ENCODE measurements at regions not wholly inside any gene's neighbourhood (a gene's known extent, or its start where the extent isn't known, plus 50 kb on each side); places are given as distances from the start of the nearest gene placed in this dataset.
"Not testable (repeated sequence)": the region's sequence is repeated elsewhere in the genome, so short reads cannot be mapped to it uniquely, and the experiment has no call there.

DNA sequence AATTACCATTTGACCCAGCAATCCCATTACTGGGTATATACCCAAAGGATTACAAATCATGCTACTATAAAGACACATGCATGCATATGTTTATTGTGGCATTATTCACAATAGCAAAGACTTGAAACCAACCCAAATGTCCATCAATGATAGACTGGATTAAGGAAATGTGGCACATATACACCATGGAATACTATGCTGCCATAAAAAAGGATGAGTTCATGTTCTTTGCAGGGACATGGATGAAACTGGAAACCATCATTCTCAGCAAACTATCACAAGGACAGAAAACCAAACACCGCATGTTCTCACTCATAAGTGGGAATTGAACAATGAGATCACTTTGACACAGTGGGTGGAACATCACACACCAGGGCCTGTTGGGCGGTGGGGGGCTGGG is 83.9 kb upstream of the MAP3K1 start:
- not testable (repeated sequence) for DNase-seq

DNA sequence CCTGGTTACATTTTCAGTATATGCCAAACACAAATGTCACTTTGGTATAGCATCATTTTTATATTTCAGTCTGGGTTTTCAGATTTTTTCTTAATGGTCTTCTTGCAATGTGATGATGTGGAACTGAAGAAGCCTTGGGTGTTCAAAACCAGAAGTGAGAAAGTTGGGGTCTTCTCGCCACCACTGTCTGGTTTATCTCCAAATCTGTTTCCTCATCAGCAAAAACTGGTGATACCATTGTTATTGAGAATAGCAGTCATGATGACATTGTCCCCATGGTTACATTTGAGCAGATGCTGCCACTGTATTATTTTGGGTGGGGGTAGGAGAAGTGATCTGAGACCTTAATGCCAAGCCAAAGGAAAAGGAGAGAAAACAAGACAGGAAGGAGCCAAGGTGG is 85.9 kb upstream of the MAP3K1 start:
- no peak for DNase-seq

- no peak for DNase-seq
These were observed 89.5 kb upstream of the MAP3K1 start for GRCh38 chr5:56725711-56726411.

DNA sequence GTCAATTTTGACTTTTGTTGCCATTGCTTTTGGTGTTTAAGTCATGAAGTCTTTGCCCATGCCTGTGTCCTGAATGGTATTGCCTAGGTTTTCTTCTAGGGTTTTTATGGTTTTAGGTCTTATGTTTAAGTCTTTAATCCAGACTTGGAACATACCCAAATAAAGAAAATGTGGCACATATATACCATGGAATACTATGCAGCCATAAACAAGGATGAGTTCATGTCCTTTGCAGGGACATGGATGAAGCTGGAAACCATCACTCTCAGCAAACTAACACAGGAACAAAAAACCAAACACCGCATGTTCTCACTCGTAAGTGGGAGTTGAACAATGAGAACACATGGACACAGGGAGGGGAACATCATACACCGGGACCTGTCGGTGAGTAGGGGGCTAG is 90.5 kb upstream of the MAP3K1 start:
- not testable (repeated sequence) for DNase-seq

- DNase-seq: no peak
These were observed 93.0 kb upstream of the MAP3K1 start for GRCh38 chr5:56722317-56722716.

GRCh38 chr5:56717253-56717987 is 97.9 kb upstream of the MAP3K1 start:
- DNase-seq: no peak

- DNase-seq: no peak
These were observed 99.4 kb upstream of the MAP3K1 start for GRCh38 chr5:56715986-56716385.

- DNase-seq: no peak
These were observed 102.3 kb upstream of the MAP3K1 start for GRCh38 chr5:56712895-56713591.

GRCh38 chr5:56710826-56711590 is 104.3 kb upstream of the MAP3K1 start:
- no peak for DNase-seq

DNA sequence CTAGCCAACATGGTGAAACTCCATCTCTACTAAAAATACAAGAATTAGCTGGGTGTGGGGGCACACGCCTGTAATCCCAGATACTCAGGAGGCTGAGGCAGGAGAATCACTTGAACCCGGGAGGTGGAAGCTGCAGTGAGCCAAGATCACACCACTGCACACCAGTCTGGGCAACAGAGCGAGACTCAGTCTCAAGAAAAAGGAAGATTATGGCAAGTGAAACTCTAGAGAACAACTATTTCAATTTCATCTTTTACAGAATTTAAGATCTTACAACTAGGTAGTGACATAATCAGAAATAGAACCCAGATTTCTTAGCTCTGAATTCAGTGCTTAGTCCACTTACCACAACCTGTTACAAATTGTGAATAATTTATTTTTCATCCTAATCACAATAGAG is 108.8 kb upstream of the MAP3K1 start:
- DNase-seq: no peak

DNA sequence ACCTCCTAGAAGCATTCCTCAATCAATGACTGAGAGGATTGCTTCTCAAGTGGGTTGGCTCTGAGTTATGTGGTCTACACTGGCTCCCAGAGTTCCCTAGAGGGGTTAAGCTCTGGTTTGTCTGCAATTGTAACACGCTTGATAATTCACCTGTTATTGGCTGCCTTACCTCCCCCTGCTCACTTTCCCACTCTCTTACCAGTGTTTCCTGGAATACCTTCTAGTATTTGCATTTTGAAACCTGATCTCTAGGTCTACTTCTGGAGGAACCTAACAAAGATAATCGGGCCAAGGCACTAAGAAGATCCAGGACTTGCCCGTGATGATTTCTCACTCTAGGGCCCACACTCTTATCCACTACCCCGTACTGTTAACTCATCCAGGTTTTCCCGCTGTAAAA is 110.1 kb upstream of the MAP3K1 start:
- DNase-seq: no peak

DNA sequence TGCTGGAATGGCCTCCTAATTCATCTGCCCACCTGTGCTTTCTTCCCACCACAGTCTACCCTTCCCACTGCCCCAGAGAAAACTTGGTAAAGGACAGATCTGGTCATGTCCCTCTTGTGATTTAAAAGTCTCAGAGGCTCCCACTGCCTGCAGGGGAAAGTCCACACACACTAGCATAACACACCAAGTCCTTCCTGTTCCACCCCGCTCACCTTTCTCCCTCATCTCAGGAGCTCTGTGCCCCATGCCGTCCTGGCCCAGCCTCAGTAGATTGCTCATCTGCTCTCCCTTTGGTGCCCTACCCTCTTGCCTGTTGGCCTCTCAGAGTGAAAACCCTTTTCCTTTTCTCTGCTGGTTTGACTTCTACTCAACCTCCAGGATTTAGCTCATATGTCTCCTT is 111.4 kb upstream of the MAP3K1 start:
- no peak for DNase-seq

GRCh38 chr5:56700711-56701110 is 114.6 kb upstream of the MAP3K1 start:
- DNase-seq: no peak

GRCh38 chr5:56699538-56699937 is 115.8 kb upstream of the MAP3K1 start:
- DNase-seq: no peak

DNA sequence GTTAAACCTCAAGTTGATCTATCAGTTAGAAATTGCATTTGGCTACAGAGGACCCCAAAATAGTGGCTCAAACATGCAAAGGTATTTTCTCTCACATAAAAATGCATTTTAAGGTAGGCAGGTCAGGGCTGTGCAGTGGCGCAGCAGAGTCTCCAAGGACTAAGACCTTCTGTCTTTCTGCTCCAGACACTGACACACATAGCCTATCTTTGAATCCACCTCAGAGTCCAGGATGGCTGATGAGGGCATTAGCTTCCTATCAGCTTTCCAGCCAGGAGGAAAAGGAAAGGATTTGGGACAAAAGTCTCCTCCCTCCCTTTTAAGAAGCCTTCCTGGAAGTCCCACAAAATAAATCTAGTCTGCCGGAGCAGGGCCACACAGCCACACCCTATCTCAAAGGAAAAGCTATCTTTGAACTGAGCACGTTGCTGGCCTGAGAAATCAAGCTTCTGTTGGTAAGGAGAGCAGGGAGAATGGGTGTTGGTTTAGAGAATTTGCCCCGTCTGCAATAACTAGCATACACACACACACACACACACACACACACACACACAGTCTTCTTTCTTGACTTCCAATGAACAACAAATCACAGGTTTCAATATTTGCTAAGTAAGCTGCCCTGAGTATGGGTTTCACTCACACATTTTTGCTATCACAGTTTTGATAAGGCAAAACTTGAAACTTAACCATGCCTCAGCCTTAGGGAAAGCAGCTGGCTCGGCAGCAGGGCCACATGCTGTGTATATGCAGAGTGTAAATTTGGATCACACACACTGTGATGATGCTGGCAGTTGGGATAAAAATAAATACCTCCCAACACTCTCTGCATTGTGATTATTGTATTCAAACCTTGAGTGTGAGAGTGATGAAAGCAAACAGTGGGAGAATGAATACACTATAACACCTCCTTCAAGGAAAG is 116.6 kb upstream of the MAP3K1 start:
- no peak for DNase-seq

DNA sequence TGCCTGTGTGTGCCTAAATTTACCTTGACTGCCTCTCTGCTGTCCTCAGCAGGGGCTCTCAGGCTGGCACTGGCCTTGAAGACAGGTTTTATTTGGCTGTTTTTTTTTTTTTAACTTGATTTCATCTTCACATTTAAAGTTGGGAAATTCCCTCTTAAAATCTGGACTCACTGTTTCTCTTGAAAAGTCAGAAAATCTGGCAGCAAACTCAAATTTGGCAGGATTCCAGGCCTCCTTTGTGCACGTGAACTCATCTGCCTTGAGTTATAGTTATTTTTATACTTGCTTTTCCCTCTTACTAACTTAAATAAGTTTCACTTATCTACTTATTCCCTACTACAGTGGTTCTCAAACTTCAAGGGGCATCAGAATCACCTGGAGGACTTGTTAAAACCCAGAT is 118.4 kb upstream of the MAP3K1 start:
- DNase-seq: no peak

- DNase-seq: no peak
These were observed 122.1 kb upstream of the MAP3K1 start for GRCh38 chr5:56693220-56693579.

GRCh38 chr5:56692359-56693219 is 122.8 kb upstream of the MAP3K1 start:
- DNase-seq: no peak

- DNase-seq: no peak
These were observed 126.9 kb upstream of the MAP3K1 start for GRCh38 chr5:56688402-56688801.

- no peak for DNase-seq
These were observed 128.8 kb upstream of the MAP3K1 start for GRCh38 chr5:56686337-56687195.
